Transverse colon (tissue), 4 donors: ENCODE measurements at regions not wholly inside any gene's neighbourhood (a gene's known extent, or its start where the extent isn't known, plus 50 kb on each side); places are given as distances from the start of the nearest gene placed in this dataset.
A peak's percentile ranks its signal among the peaks of the same experiment; 100 is the strongest.

ENCODE experiments used
- DNase-seq: peaks from one replicate; pipeline ENCODE4 v3.0.0-alpha.2; 2019
- H3K27ac ChIP-seq, 4 donors: fragments of 200-600 bp; sonication (generic); 2 replicates each; pipeline ENCODE4 v1.5.1; 2016 to 2018; ENCODE audit warnings: inconsistent platforms in 4 of 4
- H3K27me3 ChIP-seq: fragments of 200-600 bp; sonication (generic); 2 replicates; pipeline ENCODE4 v1.5.1; 2017; ENCODE audit warnings: inconsistent platforms
- H3K36me3 ChIP-seq, 4 donors: fragments of 200-600 bp; sonication (generic); 2 replicates each; pipeline ENCODE4 v1.5.1; 2017 to 2019; ENCODE audit warnings: inconsistent platforms in 4 of 4
- H3K4me1 ChIP-seq, 4 donors: fragments of 200-600 bp; sonication (generic); 2 replicates each; pipeline ENCODE4 v1.5.1; 2017 to 2020; ENCODE audit warnings: inconsistent platforms in 4 of 4
- H3K4me3 ChIP-seq, 4 donors: fragments of 200-600 bp; sonication (generic); 1 replicate in 1 of 4; 2 replicates in 3 of 4; pipeline versions ENCODE4 v1.5.1 to v1.6.1; 2017 to 2019; ENCODE audit warnings: inconsistent platforms in 4 of 4
- H3K9me3 ChIP-seq, 2 donors: fragments of 200-600 bp; sonication (generic); 2 replicates each; pipeline ENCODE4 v1.5.1; 2017 to 2019; ENCODE audit warnings: inconsistent platforms in 2 of 2
- CTCF ChIP-seq, 5 experiments: fragments of 200-600 bp in 3 of 5; fragments of 450-650 bp in 2 of 5; sonication (generic) in 3 of 5; IDR thresholded peaks; 1 replicate in 2 of 5; 2 replicates in 3 of 5; pipeline ENCODE4 v1.5.1; 2016 to 2017; ENCODE audit warnings: antibody characterized with exemption in 5 of 5, inconsistent platforms in 3 of 5, mild to moderate bottlenecking in 2 of 5, moderate library complexity in 1 of 5
- EP300 ChIP-seq: sonication (generic); formaldehyde crosslinking; IDR thresholded peaks from one replicate; pipeline ENCODE4 v1.6.1; 2017; ENCODE audit warnings: antibody characterized with exemption, low read depth
- POLR2A ChIP-seq: fragments of 450-650 bp; IDR thresholded peaks from one replicate; pipeline ENCODE4 v1.6.1; 2016; ENCODE audit warnings: antibody characterized with exemption, mild to moderate bottlenecking, moderate library complexity
- POLR2AphosphoS5 ChIP-seq, 3 donors: sonication (generic); formaldehyde crosslinking; IDR thresholded peaks; one replicate each; pipeline ENCODE4 v1.6.1; 2016; ENCODE audit warnings: antibody characterized with exemption in 3 of 3
- WGBS, 2 donors: methylation state at CpG; one replicate each; pipeline ENCODE4 v1.1.5; 2018; ENCODE audit warnings: low coverage in 1 of 2; 5-methylcytosine and 5-hydroxymethylcytosine counted together
- in situ Hi-C, 4 donors: fragments of 200-750 bp; cut with MboI; loops; one replicate each; pipeline versions ENCODE4 v1.15.0 to v1.15.1; 2017; ENCODE audit warnings: low sequenced_read_pairs in 3 of 4, low pct_ligation_motif_present in 1 of 4, low pct_unique_long_range_greater_than_20kb in 1 of 4
- intact Hi-C: fragments of 100-400 bp; cut with DNase I; formaldehyde crosslinking; loops from one replicate; pipeline ENCODE4 v1.15.1; 2023; ENCODE audit warnings: low total_unique reads

DNA sequence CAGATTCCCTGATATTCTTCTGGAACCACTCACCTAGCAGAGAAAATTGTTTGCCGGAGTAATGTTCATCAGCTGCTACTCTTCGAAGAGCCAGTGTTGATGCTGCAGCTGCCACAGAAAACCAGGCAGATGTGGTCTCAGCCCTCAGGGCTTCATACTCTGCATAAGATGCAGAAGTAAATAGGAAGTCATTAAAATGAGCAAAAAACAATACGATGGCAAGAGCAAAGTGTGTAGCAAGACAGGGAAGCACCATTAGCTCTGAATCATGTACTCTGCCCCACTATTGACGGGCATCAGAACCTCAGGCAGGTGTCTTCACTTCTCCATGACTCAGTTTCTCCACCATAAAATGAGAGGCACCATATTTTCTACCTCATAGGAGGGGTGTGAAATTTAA is 991.6 kb upstream of the TMEM132C start:
- H3K4me3 ChIP-seq = no peak overlapping the region
- H3K27ac ChIP-seq = no peak overlapping the region
- DNase-seq = no peak
- intact Hi-C loops = no loop called here
- H3K36me3 ChIP-seq = no peaks in the 10 kb centered on the region
- in situ Hi-C loops = no loop called here
- no peaks in the 10 kb centered on the region for H3K9me3 ChIP-seq
- H3K4me1 ChIP-seq = no peaks in the 10 kb centered on the region
- TF ChIP-seq CTCF (IDR thresholded peaks at IDR 0.05) (no peak), POLR2A (no peak), POLR2AphosphoS5 (IDR thresholded peaks at IDR 0.05) (no peak), EP300 (no peak)
- WGBS, 2 donors = 81 to 90% methylated on average over 2 to 4 of the region's 4 CpGs
- H3K27me3 ChIP-seq = peaks cover 2% of the 10 kb centered on the region

DNA sequence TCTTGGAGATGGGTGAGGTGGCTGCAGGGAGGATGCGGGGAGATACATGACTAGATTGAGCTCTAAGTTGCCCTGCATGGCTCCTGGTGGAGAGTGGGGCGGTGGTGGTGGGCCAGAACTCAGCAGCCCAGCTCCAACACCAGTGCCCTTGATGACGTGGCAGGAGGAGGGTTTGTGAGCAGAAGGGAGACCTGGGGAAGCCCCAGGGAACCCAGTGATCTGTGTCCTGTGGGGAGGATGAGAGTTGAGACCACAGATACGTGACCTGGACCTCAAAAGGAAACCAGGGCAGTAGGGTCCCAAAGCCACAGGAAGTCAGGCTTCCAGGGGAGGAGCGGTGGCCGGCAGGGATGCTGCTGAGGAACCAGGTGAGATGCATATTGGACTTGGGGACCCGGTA is 989.1 kb upstream of the TMEM132C start:
- in situ Hi-C loops (no loop called here), intact Hi-C loops (no loop called here)
- no peak for DNase-seq
- TF ChIP-seq CTCF (IDR thresholded peaks at IDR 0.05) (no peak), EP300 (no peak), POLR2A (no peak), POLR2AphosphoS5 (IDR thresholded peaks at IDR 0.05) (no peak)
- WGBS, 2 donors = 58 to 77% methylated on average over 2 to 7 of the region's 7 CpGs
- Histone ChIP-seq H3K4me3 (no peak overlapping the region), H3K27me3 (peaks cover 5% of the 10 kb centered on the region), H3K27ac (no peak overlapping the region), H3K4me1 (no peaks in the 10 kb centered on the region), H3K9me3 (no peaks in the 10 kb centered on the region), H3K36me3 (no peaks in the 10 kb centered on the region)

GRCh38 chr12:127278351-127278750 is 988.6 kb upstream of the TMEM132C start:
- Histone ChIP-seq H3K27me3 (peaks cover 5% of the 10 kb centered on the region), H3K27ac (no peak overlapping the region), H3K4me3 (no peak overlapping the region), H3K4me1 (no peaks in the 10 kb centered on the region), H3K9me3 (no peaks in the 10 kb centered on the region), H3K36me3 (no peaks in the 10 kb centered on the region)
- in situ Hi-C loops (no loop called here), intact Hi-C loops (no loop called here)
- no peak for TF ChIP-seq CTCF (IDR thresholded peaks at IDR 0.05)
- 97% methylated on average over 3 of the region's 3 CpGs; no CpG with 5 or more reads in 1 of the 2 donors for WGBS, 2 donors
- DNase-seq = no peak

DNA sequence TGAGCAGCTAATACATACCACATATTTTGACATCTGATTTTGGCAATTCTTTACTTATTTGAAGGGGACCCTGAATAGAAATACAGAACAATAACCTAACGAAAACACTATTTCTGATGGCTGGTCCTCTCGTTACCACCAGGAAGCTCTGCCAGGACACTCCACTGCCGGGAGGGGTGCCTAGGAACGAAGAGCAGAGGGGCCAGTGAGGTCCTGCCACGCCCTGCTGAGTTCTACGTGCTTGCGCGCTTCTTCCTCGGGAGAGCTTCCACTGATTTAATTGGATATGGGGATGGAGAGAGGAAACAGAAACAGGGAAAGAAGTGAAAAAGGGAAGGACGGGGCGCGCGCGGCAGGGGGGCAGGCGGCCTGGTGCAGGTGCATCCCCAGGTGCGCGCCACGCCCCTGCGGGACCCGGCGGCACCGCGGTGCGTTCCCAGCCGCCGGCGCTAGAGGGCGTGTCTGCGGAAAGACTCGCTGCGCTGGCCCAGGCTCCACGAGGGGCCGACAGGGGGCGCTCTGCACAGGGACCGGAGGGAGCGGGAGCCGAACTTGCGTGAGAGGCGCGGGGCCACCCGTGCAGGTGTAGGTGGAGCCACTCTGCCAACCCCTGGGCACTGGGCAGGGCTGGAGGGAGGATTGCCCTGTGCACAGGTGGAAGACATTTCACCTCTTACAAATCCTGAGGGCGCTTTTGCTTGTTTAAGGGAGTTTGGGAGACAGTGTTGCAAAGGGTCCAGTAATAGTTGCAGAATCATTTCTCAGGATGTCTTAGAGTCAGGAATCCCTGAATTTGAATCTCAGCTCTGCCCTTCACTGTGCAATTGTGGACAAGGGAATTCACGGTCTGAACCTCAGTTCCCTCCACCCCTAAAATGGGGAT is 986.3 kb upstream of the TMEM132C start:
- intact Hi-C loops (no loop called here), in situ Hi-C loops (no loop called here)
- Histone ChIP-seq H3K9me3 (no peaks in the 10 kb centered on the region), H3K4me3 (no peak overlapping the region), H3K36me3 (no peaks in the 10 kb centered on the region), H3K27me3 (peaks cover 5% of the 10 kb centered on the region), H3K27ac (no peak overlapping the region), H3K4me1 (no peaks in the 10 kb centered on the region)
- DNase-seq = peak; percentile 70
- no peak for TF ChIP-seq EP300
- TF ChIP-seq CTCF (IDR thresholded peaks at IDR 0.05) = peak; percentile 48 to 97 (median 86)
- WGBS, 2 donors = 22 to 29% methylated on average over 15 to 36 of the region's 43 CpGs
